GM20000 (cell line): ENCODE measurements at regions not wholly inside any gene's neighbourhood (a gene's known extent, or its start where the extent isn't known, plus 50 kb on each side); places are given as distances from the start of the nearest gene placed in this dataset.

ENCODE experiments used
- DNase-seq: peaks from one replicate; pipeline ENCODE4 v3.0.0; 2012; ENCODE audit warnings: low spot score
- TF ChIP-seq, protein P1 (sequence below): IDR thresholded peaks from 2 replicates; pipeline ENCODE4 v1.5.1; 2012; ENCODE audit warnings: mild to moderate bottlenecking, control low read depth; ENCODE audit errors: extremely low read depth, missing control alignments

GRCh38 chr11:119533462-119533861 is 110.5 kb upstream of the THY1 start:
- no peak for DNase-seq
- TF ChIP-seq, protein P1, sequence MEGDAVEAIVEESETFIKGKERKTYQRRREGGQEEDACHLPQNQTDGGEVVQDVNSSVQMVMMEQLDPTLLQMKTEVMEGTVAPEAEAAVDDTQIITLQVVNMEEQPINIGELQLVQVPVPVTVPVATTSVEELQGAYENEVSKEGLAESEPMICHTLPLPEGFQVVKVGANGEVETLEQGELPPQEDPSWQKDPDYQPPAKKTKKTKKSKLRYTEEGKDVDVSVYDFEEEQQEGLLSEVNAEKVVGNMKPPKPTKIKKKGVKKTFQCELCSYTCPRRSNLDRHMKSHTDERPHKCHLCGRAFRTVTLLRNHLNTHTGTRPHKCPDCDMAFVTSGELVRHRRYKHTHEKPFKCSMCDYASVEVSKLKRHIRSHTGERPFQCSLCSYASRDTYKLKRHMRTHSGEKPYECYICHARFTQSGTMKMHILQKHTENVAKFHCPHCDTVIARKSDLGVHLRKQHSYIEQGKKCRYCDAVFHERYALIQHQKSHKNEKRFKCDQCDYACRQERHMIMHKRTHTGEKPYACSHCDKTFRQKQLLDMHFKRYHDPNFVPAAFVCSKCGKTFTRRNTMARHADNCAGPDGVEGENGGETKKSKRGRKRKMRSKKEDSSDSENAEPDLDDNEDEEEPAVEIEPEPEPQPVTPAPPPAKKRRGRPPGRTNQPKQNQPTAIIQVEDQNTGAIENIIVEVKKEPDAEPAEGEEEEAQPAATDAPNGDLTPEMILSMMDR, result no peak

DNA sequence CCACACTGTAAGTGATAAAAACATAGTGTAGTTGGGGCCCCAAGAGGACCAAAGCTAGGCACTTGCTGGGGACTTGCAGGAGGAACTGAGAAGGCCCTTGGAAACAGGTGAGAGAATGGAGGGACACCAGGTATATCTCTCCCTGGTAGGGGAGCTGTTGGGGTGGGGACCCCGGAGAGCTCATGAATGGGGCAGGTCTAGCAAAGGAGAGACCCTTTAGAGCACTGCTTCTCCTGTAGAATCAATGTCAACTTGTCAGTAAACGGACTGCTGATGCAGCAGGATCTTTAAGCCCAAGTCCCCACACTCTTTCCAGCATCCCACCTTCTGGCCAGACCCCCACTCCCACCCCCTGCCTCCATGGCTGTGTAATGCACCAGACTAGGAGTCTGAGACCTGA is 109.6 kb upstream of the THY1 start:
- DNase-seq, result no peak
- TF ChIP-seq, protein P1, result no peak

DNA sequence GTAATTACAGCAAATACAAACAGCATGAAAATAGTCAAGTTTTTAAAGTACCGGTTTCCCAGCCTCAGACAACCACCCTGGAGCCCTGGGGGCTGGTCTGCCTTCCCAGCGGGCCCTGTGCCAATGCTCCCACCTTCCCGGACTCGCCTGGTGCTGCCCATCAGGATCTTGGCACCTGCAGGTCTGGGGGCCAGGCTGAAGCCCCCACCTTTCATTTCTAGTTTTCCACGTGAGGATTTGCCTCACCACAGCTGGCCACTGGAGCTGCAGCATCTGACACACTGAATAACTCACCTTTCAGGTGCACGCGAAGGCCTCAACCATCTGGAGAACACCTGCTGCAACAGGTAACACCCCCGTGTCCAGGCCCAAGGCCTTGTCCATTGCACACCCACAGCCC is 108.7 kb upstream of the THY1 start:
- no peak for DNase-seq
- TF ChIP-seq, protein P1, result no peak

GRCh38 chr11:119531056-119531455 is 108.1 kb upstream of the THY1 start:
- DNase-seq, result no peak
- TF ChIP-seq, protein P1, result no peak

- DNase-seq, result no peak
- TF ChIP-seq, protein P1, result no peak
Measured at GRCh38 chr11:119530509-119530908, 107.5 kb upstream of the THY1 start.

GRCh38 chr11:119529936-119530335 is 107.0 kb upstream of the THY1 start:
- DNase-seq, result no peak
- TF ChIP-seq, protein P1, result no peak

GRCh38 chr11:119529063-119529845 is 106.3 kb upstream of the THY1 start:
- no peak for DNase-seq
- TF ChIP-seq, protein P1, result no peak
